Activated CD4-positive, alpha-beta T cell treated with anti-CD3 and anti-CD28 coated beads, Interleukin-2, amount 50 U/mL, for 1 hour (primary cell): ENCODE measurements at regions not wholly inside any gene's neighbourhood (a gene's known extent, or its start where the extent isn't known, plus 50 kb on each side); places are given as distances from the start of the nearest gene placed in this dataset.

Experiments used
- DNase-seq: peaks from one replicate; pipeline ENCODE4 v3.0.0-alpha.2; 2020

DNA sequence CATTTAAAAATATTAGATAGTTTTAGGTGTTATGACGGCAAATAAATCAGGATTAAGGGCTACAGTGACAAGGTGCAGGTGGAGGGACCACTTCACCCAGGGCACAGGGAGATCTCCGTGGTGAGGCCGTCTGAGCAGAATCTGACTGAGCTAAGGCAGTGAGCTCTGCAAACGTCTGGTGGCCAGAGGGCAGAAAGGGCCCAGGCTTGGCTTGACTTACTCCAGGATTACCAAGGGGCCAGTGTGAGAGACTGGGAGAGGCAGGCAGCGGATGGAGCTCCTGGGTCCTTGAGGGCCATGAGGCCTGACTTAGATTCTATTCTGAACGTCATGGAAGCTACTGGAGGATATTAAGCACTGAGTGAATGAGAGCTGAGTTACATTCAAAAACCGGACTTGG lies 125.9 kb upstream of the B3GAT1 start:
- DNase-seq: no peak

DNA sequence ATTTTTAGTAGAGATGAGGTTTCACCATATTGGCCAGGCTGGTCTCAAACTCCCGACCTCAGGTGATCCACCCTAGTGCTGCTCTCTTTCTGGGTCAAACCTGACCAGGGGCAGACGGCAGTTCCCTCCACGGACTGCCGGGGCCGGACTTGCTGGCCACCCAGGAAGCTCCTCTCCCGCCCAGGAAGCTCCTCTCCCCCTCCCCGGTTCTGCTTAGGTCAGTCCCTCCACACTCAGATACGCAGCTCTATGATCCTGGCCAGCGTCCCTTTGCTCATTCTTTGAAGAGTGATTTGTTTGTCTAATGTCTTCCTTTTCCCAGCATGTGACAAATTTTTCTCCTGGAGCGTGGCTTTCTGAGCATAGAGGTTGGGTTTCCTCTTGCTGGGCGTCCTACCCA lies 125.3 kb upstream of the B3GAT1 start:
- no peak for DNase-seq

GRCh38 chr11:134536677-134537076 lies 124.6 kb upstream of the B3GAT1 start:
- DNase-seq: no peak

- DNase-seq: no peak
These were observed 124.2 kb upstream of the B3GAT1 start for GRCh38 chr11:134536219-134536618.

DNA sequence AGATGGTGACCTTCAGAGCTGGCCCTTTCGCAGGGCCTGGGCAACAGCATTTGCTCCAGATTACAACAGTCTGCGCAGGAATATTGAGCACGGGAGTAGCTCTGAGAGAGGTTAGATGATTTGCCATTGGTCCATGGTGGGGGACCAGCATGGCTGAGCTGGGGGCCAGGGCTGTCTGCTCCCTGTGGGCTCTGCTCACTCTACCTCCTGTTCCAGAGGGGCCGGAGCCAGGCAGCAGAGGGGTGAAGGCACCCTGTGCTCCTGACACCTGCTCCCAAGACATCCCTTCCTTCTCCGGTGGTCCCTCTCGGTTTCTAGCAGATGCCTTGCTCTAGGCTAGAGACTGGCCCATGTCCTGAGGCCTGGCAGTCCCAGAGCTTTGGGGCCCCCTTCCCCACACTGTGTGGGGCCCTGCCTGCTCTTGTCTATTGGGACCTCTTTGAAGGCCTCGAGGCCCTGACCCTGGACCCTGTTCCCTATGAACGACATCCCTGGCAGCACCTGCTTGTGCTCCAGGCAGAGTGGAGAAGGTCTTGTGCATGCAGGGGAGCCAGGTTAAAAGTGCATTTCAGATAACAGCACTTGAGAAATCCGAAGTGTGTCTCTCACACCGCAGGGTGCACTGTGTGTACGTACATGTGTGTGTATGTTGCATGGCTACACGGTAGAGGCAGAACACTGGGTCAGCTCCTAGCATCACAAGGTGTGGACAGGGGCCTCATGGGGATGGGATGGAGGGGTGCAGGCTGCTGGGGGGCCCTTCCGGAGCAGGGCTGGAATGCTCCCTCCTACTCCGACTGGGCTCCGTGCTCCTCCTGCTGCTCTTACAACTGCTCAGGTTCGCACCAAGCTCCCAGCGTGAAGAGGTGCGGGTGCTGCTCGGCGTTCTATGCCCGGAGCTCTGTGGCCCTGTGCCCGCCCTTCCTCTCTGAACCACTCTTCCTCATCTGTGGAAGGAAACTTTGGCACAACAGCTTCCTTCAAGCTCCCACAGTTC lies 123.3 kb upstream of the B3GAT1 start:
- DNase-seq: no peak

DNA sequence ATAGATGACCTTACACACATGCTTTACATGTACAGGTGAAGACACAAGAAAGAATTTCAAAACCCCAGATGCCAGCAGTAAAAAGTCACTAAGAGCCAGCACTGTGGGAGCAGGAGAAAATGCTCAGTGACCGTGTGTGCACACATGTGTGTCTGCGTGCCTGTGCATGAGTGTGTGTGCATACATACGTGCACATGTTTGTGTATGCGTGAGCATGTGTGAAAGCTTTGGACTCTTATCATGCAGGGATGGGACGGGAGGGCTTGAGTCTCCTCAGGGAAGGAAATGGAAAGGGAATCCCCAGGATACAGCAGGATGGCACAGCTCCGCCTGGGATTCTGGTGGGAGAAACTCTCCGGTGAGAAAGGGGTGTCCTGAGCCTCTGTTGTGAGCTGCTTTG lies 121.5 kb upstream of the B3GAT1 start:
- no peak for DNase-seq

GRCh38 chr11:134532921-134533421 lies 120.9 kb upstream of the B3GAT1 start:
- no peak for DNase-seq

GRCh38 chr11:134532131-134532920 lies 120.3 kb upstream of the B3GAT1 start:
- DNase-seq: no peak

DNA sequence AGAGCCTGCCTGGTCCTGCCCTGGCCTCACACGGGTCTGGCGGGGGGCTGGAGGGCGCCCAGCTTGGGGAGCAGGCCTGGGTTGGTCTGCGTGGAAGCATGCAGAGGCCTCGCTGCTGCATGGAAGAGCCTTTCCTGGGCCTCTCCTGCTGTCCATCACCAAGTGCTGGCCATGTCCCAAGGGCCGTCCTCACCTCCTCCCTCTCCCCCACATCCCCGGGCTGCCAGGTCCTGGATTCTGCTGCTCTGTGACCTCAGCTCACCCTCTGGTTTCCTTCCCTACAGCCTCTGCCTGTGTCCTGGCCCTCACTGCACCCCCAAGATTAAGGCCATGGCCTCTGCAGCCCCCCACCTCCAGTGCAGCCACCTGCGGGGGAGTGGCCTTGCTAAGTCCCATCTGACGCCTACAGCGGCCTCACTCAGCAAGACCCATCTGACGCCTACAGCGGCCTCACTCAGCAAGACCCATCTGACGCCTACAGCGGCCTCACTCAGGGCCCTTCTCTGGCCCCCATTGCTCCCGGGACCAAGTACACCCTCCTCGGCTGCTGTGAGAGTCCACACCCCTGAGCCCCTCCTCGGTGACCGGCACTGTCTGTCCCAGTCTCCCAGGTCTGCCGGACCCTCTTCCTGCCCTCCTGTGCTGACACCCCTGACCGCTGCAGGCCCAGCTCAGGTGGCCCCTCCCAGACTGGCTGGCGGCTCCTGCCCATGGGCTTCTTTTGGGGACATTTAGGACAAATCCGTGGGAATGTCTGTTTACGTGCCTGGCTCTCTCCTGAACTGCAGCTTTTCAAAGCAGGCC lies 119.5 kb upstream of the B3GAT1 start:
- no peak for DNase-seq

DNA sequence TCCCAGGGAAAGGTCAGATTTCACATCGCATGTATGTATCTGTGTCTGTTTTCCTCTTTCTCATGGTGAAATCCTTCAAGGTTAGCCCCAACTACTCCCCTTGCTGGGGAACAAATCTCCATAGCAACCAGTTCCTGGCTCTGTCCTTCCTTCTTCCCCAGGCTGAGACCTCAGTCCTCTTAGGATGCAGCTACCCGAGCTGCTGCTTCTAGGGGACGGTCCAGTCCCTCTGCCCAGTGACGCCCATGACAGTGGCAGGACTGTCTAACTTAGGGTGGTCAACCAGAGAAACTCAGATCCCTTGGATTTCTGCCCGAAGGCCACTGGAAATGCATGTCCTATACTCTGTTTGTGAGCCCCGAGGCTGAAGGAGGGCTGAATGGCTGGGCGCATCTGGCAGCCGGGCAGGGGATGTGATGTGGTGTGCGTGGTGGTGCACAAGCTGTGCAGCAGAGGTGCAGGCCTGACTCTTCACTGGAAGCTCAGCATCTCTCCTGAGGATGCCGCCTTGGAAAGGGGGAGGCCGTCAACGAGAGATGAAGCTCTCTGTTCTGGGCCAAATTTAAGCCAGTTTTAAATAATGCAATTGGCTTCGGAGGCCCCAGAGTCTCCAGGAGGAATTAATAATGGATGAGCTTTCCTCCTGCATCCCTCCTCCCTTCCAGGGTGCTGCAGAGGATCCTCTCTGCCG lies 118.7 kb upstream of the B3GAT1 start:
- no peak for DNase-seq

DNA sequence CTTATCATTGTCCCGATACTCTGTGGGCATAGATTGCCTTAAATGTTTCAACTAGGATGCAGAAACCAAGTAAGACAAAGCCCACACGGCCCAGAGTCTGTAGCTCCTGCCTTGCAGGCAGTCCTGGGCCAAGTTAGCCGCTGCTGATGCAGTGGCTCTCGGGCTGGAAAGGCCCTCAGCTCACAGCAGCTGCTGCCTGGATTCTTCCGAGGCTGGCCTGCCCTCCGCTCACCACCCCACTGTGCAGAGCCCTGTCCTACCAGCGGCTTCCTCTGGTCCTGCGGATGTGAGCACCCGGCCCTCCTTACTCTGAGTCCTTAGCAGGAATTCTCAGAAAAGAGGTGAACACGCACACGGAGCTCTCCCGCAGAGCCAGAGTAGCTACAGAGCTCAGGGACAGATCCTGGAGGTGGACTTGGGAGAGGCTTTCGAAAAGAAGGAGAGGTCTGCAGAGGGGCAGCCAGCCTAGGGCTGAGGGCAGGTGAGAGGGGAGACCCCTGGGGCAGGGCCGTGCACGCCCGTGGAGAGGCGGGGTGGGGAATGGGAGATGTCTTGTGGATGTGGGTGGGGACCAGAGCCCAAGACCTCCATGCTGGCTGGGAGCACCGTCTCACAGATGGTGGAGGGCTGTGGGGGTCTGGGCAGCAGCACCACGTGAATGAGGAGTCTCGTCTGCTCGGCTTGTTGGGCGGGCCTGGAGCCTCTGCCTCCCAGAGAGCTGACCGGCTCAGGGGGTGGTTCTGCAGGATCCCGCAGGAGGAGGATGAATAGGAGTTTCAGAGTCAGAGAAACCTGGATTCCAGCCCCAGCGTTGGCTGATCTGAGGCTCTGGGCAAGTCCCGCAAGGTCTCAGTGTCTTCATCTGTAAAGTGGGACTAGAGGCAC lies 117.4 kb upstream of the B3GAT1 start:
- no peak for DNase-seq

- no peak for DNase-seq
These were observed 116.4 kb upstream of the B3GAT1 start for GRCh38 chr11:134528453-134528852.

- DNase-seq: no peak
These were observed 115.6 kb upstream of the B3GAT1 start for GRCh38 chr11:134527382-134528243.

- DNase-seq: no peak
These were observed 113.1 kb upstream of the B3GAT1 start for GRCh38 chr11:134524896-134525845.

- no peak for DNase-seq
These were observed 112.2 kb upstream of the B3GAT1 start for GRCh38 chr11:134524201-134524600.

GRCh38 chr11:134522782-134523570 lies 110.9 kb upstream of the B3GAT1 start:
- DNase-seq: no peak

GRCh38 chr11:134521452-134522289 lies 109.6 kb upstream of the B3GAT1 start:
- DNase-seq: no peak
